ENCODE measurements at regions not wholly inside any gene's neighbourhood (a gene's known extent, or its start where the extent isn't known, plus 50 kb on each side); places are given as distances from the start of the nearest gene placed in this dataset.

DNA sequence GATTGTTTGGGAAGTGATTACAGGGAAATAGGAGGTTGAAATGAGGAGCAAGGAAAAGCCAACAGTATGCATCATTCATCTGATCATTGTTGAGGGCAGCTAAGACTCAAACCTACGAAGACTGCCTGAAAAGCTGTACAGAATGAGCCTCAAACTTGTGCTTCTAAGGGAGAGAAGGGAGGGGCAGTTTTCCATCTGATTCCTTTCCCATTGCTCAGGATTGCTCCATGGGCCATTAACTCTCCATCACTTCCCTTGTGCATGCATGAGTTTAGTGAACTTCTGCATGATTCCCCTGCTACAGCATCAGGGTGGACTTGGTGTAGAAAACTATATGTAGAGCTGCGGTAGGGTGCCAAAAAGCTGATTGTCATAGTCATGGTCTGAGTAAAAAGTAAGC, 742.7 kb upstream of the SLC35B3 start:
- no peak for DNase-seq
- no peak overlapping the region for H3K4ac ChIP-seq (ENCODE audit: low read depth, low read length)
- no peak overlapping the region for H3K56ac ChIP-seq (ENCODE audit: extremely low read depth, insufficient read depth, low read length)
- no peak overlapping the region for H4K5ac ChIP-seq (ENCODE audit: low read depth, low read length)
- dilution Hi-C loops (cut with HindIII; ENCODE audit: low sequenced_read_pairs, unreplicated experiment) (no loop called here), intact Hi-C loops (cut with micrococcal nuclease) (no loop called here), in situ Hi-C loops (cut with MboI; ENCODE audit: low sequenced_read_pairs) (no loop called here)
- POLR2A ChIA-PET (ENCODE audit: unreplicated experiment), result no interaction called here
- H2AK5ac ChIP-seq (ENCODE audit: low read depth, low read length), result no peak overlapping the region
- no peak overlapping the region for H3K4me3 ChIP-seq (ENCODE audit: insufficient read depth, low read depth, low read length)
- no peak overlapping the region for H4K91ac ChIP-seq (ENCODE audit: insufficient read depth, low read depth, low read length)
- CTCF ChIA-PET, result interaction anchor here (1.1 kb wide), 1 partner anchor 9 kb away, joined by 4 read pairs; no protein-coding TSS in a partner anchor
- no peaks in the 10 kb centered on the region for H3K36me3 ChIP-seq (ENCODE audit: control insufficient read depth, insufficient read depth, low read length)
- H3K9me3 ChIP-seq (ENCODE audit: control insufficient read depth, insufficient read depth, low read length), result no peaks in the 10 kb centered on the region
- no peak overlapping the region for H2BK120ac ChIP-seq (ENCODE audit: low read depth, low read length)
- H3K9me1 ChIP-seq (ENCODE audit: insufficient read depth, low read length), result no peaks in the 10 kb centered on the region
- no TSS peak for BruUV-seq (replicated peaks)
- no peak overlapping the region for H2AFZ ChIP-seq (replicated peaks; ENCODE audit: low read length, poor library complexity)
- H3K27ac ChIP-seq (ENCODE audit: insufficient read depth, low read length), result no peak overlapping the region
- WGBS, 2 experiments (ENCODE audit: extremely low coverage in 2 of 2, insufficient read length in 1 of 2), result no CpG with 5 or more reads among the region's 2 CpGs
- H3K4me1 ChIP-seq (ENCODE audit: control insufficient read depth, insufficient read depth, low read length), result no peaks in the 10 kb centered on the region
- no peak overlapping the region for H3K4me2 ChIP-seq (ENCODE audit: low read depth, low read length)
- H3K9ac ChIP-seq (ENCODE audit: low read depth, low read length), result no peak overlapping the region
- H2BK15ac ChIP-seq (ENCODE audit: low read depth, low read length), result no peak overlapping the region
- no peak overlapping the region for H2BK5ac ChIP-seq (ENCODE audit: low read depth, low read length, poor library complexity, severe bottlenecking)
- H2AK9ac ChIP-seq (replicated peaks; ENCODE audit: low read depth, low read length, poor library complexity), result no peak overlapping the region
- H3K23ac ChIP-seq (ENCODE audit: low read depth, low read length), result no peak overlapping the region
- no peak overlapping the region for H3K18ac ChIP-seq (ENCODE audit: low read depth, low read length)
- no peaks in the 10 kb centered on the region for H3K79me1 ChIP-seq (ENCODE audit: low read depth in 1 of 2, low read length in 2 of 2)
- no peaks in the 10 kb centered on the region for H4K20me1 ChIP-seq (ENCODE audit: insufficient read depth, low read length)
- TF ChIP-seq BHLHE40 (IDR thresholded peaks at IDR 0.05; ENCODE audit: low read depth, low read length) (no peak), RAD21 (IDR thresholded peaks at IDR 0.05; ENCODE audit: low read length) (no peak), USF2 (IDR thresholded peaks at IDR 0.05; ENCODE audit: low read depth, low read length) (no peak), RCOR1 (IDR thresholded peaks at IDR 0.05; ENCODE audit: insufficient replicate concordance, low read length) (no peak), MAZ (IDR thresholded peaks at IDR 0.05; ENCODE audit: borderline replicate concordance, low read depth, low read length) (no peak), ELK1 (IDR thresholded peaks at IDR 0.05; ENCODE audit: borderline replicate concordance, low read depth, low read length) (no peak), NFE2L2 (IDR thresholded peaks at IDR 0.05; ENCODE audit: low read depth, low read length) (no peak), FOS (IDR thresholded peaks at IDR 0.05; ENCODE audit: low read depth, low read length) (no peak), CTCF (conservative IDR thresholded peaks at IDR 0.05; ENCODE audit: low read depth, low read length) (no peak), CEBPB (IDR thresholded peaks at IDR 0.05; ENCODE audit: low read depth, low read length) (no peak), POLR2A (IDR thresholded peaks at IDR 0.05; ENCODE audit: low read depth, low read length) (no peak), MAFK (IDR thresholded peaks at IDR 0.05; ENCODE audit: low read depth, low read length) (no peak), CHD1 (IDR thresholded peaks at IDR 0.05; ENCODE audit: low read depth, low read length) (no peak), RFX5 (IDR thresholded peaks at IDR 0.05; ENCODE audit: low read depth, low read length) (no peak), MXI1 (IDR thresholded peaks at IDR 0.05; ENCODE audit: borderline replicate concordance, low read depth, low read length) (no peak)
- H3K14ac ChIP-seq (replicated peaks; ENCODE audit: low read depth, low read length), result no peak overlapping the region
- H3K27me3 ChIP-seq (ENCODE audit: control insufficient read depth, insufficient read depth, low read length), result no peaks in the 10 kb centered on the region
- H4K8ac ChIP-seq (ENCODE audit: low read depth in 2 of 2, low read length in 2 of 2), result no peak overlapping the region
- H2BK20ac ChIP-seq (ENCODE audit: low read depth, low read length), result no peak overlapping the region
- no peak for ATAC-seq (ENCODE audit: low read depth)
